ENCODE measurements at regions not wholly inside any gene's neighbourhood (a gene's known extent, or its start where the extent isn't known, plus 50 kb on each side); places are given as distances from the start of the nearest gene placed in this dataset.

DNA sequence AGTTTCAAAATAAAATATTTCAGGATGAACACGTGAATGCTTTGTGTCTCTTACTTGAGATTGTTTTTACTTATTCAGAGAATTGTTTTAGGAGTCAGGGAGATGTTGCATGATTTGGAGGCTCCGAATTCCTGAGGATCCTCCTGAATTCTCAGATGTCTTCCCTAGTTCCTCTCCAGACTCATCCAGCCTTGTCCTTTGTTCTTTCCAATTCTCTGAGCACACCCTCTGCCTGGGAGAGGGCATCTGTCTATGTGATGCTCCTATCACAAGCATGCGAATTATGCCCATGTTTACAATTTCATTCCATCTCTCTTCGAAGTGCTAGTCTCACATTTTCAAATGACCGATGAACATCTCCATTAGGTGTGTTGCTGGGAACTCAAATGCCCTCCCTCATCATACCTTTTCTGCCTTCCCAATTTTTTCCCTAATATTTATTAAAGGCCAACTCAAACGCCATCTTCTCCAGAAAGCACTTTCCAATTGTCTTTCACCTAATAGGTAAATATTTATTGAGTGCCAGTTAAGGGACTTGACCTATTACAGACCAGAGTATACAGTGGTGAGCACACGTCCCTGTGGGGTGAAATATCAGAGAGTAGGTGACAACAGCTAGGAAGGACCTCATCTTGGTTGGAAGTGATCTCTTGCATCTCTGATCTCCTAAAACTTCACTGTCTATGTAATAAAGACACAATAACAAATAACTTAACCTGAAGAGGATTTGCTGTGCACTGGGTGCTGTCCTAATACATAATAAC is 64.4 kb downstream of the ARF6 start:
- H3K4me1 ChIP-seq (ENCODE audit: low read length) = peaks cover 32% of the 10 kb centered on the region
- H3K79me2 ChIP-seq (ENCODE audit: low read length) = no peaks in the 10 kb centered on the region
- H2AFZ ChIP-seq (ENCODE audit: low read depth, low read length) = no peak overlapping the region
- TF ChIP-seq EZH2phosphoT487 (IDR thresholded peaks at IDR 0.05; ENCODE audit: low read depth) = no peak
- TF ChIP-seq, protein P1, sequence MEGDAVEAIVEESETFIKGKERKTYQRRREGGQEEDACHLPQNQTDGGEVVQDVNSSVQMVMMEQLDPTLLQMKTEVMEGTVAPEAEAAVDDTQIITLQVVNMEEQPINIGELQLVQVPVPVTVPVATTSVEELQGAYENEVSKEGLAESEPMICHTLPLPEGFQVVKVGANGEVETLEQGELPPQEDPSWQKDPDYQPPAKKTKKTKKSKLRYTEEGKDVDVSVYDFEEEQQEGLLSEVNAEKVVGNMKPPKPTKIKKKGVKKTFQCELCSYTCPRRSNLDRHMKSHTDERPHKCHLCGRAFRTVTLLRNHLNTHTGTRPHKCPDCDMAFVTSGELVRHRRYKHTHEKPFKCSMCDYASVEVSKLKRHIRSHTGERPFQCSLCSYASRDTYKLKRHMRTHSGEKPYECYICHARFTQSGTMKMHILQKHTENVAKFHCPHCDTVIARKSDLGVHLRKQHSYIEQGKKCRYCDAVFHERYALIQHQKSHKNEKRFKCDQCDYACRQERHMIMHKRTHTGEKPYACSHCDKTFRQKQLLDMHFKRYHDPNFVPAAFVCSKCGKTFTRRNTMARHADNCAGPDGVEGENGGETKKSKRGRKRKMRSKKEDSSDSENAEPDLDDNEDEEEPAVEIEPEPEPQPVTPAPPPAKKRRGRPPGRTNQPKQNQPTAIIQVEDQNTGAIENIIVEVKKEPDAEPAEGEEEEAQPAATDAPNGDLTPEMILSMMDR (IDR thresholded peaks at IDR 0.05; ENCODE audit: low read depth, low read length) = no peak
- H3K27ac ChIP-seq (ENCODE audit: low read length) = no peak overlapping the region
- no peaks in the 10 kb centered on the region for H3K27me3 ChIP-seq (ENCODE audit: low read depth, low read length)
- H3K4me2 ChIP-seq (ENCODE audit: low read length) = no peak overlapping the region
- no peaks in the 10 kb centered on the region for H3K36me3 ChIP-seq (replicated peaks; ENCODE audit: low read depth, low read length)
- H4K20me1 ChIP-seq (ENCODE audit: insufficient read depth, low read length) = no peaks in the 10 kb centered on the region
- no peak overlapping the region for H3K4me3 ChIP-seq (ENCODE audit: low read length)
- no peaks in the 10 kb centered on the region for H3K9me3 ChIP-seq (ENCODE audit: insufficient read depth, low read length)
- no peak overlapping the region for H3K9ac ChIP-seq (ENCODE audit: low read length)

DNA sequence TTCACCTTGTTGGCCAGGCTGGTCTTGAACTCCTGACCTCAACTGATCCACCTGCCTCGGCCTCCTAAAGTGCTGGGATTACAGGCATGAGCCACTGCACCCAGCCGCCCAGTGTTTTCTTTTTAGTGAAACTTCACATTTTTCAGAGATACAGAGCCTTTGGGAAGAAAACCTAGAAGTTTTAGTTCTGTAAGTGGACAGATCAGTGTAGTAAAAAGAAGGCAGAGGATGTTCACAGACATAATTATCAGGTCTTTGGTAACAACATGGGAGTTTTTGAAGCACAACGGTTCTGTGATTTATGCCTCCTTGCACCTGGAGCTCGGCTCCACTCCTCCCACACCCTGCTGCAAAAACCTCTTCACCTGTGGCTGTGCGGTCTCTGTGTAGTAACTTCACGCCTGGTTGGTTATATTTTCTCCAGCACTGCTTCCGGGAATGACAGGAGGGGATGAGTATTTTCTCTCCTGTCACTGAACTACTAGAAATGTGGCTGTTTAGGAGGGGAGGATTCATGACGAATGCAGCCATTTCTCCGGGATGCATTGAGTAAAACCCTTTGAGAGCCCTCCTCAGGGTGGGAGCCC is 67.0 kb downstream of the ARF6 start:
- Histone ChIP-seq H3K79me2 (ENCODE audit: low read length) (no peaks in the 10 kb centered on the region), H3K36me3 (replicated peaks; ENCODE audit: low read depth, low read length) (no peaks in the 10 kb centered on the region), H3K27ac (ENCODE audit: low read length) (peak overlapping the region; percentile 30), H3K4me3 (ENCODE audit: low read length) (peak overlapping the region; percentile 55), H3K27me3 (ENCODE audit: low read depth, low read length) (no peaks in the 10 kb centered on the region), H3K9me3 (ENCODE audit: insufficient read depth, low read length) (no peaks in the 10 kb centered on the region), H3K4me2 (ENCODE audit: low read length) (peak overlapping the region; percentile 78), H3K4me1 (ENCODE audit: low read length) (peaks cover 47% of the 10 kb centered on the region), H4K20me1 (ENCODE audit: insufficient read depth, low read length) (no peaks in the 10 kb centered on the region), H3K9ac (ENCODE audit: low read length) (peak overlapping the region; percentile 14), H2AFZ (ENCODE audit: low read depth, low read length) (peak overlapping the region; percentile 71)
- TF ChIP-seq, protein P1 (IDR thresholded peaks at IDR 0.05; ENCODE audit: low read depth, low read length) = no peak

DNA sequence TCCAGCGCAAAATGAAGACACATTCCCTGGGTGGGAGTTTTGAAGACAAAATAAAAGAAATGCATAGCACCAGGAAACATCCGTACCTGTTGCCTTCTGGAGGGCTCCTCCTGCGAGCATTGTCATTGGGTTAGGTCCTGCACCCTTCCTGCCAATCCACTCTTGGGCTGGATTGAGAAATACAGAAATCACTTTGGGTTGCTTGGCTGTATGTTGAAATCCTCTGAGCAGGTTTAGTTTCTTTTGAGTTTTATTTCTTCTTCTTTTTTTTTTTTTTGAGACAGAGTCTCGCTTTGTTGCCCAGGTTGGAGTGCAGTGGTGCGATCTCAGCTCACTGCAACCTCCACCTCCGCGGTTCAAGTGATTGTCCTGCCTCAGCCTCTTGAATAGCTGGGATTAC is 67.6 kb downstream of the ARF6 start:
- Histone ChIP-seq H2AFZ (ENCODE audit: low read depth, low read length) (no peak overlapping the region), H3K4me1 (ENCODE audit: low read length) (peaks cover 52% of the 10 kb centered on the region), H4K20me1 (ENCODE audit: insufficient read depth, low read length) (no peaks in the 10 kb centered on the region), H3K9ac (ENCODE audit: low read length) (peak overlapping the region; percentile 14), H3K9me3 (ENCODE audit: insufficient read depth, low read length) (no peaks in the 10 kb centered on the region), H3K4me2 (ENCODE audit: low read length) (peak overlapping the region; percentile 78), H3K36me3 (replicated peaks; ENCODE audit: low read depth, low read length) (no peaks in the 10 kb centered on the region), H3K4me3 (ENCODE audit: low read length) (peak overlapping the region; percentile 55), H3K27me3 (ENCODE audit: low read depth, low read length) (no peaks in the 10 kb centered on the region), H3K27ac (ENCODE audit: low read length) (peak overlapping the region; percentile 30; the same call in 1 of the 2 replicates), H3K79me2 (ENCODE audit: low read length) (no peaks in the 10 kb centered on the region)
- TF ChIP-seq, protein P1 (IDR thresholded peaks at IDR 0.05; ENCODE audit: low read depth, low read length) = no peak
- TF ChIP-seq EZH2phosphoT487 (IDR thresholded peaks at IDR 0.05; ENCODE audit: low read depth) = no peak
